GM19468 (cell line): ENCODE measurements at regions not wholly inside any gene's neighbourhood (a gene's known extent, or its start where the extent isn't known, plus 50 kb on each side); places are given as distances from the start of the nearest gene placed in this dataset.

Experiments
- ATAC-seq: cut with Tn5 transposase; IDR thresholded peaks from one replicate; pipeline ENCODE4 v1.9.1; 2021; ENCODE audit warnings: mild to moderate bottlenecking, moderate library complexity, moderate number of reproducible peaks; ENCODE audit not compliant: unreplicated experiment; ENCODE audit errors: extremely low read depth

- no peak for ATAC-seq
Measured at GRCh38 chr1:61533546-61533945, 191.4 kb downstream of the TM2D1 start.

- no peak for ATAC-seq
Measured at GRCh38 chr1:61531716-61532115, 193.2 kb downstream of the TM2D1 start.

GRCh38 chr1:61523893-61524605 is 200.9 kb downstream of the TM2D1 start:
- no peak for ATAC-seq

GRCh38 chr1:61523229-61523628 is 201.7 kb downstream of the TM2D1 start:
- ATAC-seq: no peak

GRCh38 chr1:61520401-61520800 is 204.5 kb downstream of the TM2D1 start:
- ATAC-seq: no peak

GRCh38 chr1:61519631-61520030 is 205.3 kb downstream of the TM2D1 start:
- no peak for ATAC-seq

- peak; percentile 39 for ATAC-seq
Measured at GRCh38 chr1:61518670-61519400, 206.1 kb downstream of the TM2D1 start.

- ATAC-seq: no peak
Measured at GRCh38 chr1:61517345-61517744, 207.6 kb downstream of the TM2D1 start.

GRCh38 chr1:61515096-61515495 is 209.8 kb downstream of the TM2D1 start:
- no peak for ATAC-seq
